GM19438 (cell line): ENCODE measurements at regions not wholly inside any gene's neighbourhood (a gene's known extent, or its start where the extent isn't known, plus 50 kb on each side); places are given as distances from the start of the nearest gene placed in this dataset.
"Not testable (repeated sequence)": the region's sequence is repeated elsewhere in the genome, so short reads cannot be mapped to it uniquely, and the experiment has no call there.

ENCODE experiments used
- ATAC-seq: cut with Tn5 transposase; IDR thresholded peaks from one replicate; pipeline ENCODE4 v1.9.1; 2021; ENCODE audit warnings: low read depth; ENCODE audit not compliant: unreplicated experiment

DNA sequence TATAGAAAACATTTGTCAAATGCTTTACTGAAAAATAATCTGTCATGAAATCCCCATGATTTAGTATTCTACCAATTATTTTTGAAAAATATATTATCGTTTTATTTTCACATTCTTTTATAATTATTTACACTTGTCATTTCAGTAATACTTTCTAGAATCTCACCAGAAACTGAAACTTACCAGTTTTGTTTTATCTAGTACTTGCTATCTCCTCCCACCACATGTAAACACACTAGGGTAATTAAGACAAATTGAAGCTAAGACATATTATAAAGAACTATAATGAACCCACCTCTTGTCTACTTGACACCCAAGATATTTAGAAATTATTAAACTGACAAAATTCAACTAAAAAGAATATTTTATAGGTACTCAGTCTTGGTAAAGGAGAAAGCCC is 51.5 kb upstream of the GRM3 start:
- ATAC-seq = no peak

GRCh38 chr7:86574006-86574405 is 69.7 kb upstream of the GRM3 start:
- no peak for ATAC-seq

- ATAC-seq = no peak
Measured at GRCh38 chr7:86558680-86559501, 84.8 kb upstream of the GRM3 start.

DNA sequence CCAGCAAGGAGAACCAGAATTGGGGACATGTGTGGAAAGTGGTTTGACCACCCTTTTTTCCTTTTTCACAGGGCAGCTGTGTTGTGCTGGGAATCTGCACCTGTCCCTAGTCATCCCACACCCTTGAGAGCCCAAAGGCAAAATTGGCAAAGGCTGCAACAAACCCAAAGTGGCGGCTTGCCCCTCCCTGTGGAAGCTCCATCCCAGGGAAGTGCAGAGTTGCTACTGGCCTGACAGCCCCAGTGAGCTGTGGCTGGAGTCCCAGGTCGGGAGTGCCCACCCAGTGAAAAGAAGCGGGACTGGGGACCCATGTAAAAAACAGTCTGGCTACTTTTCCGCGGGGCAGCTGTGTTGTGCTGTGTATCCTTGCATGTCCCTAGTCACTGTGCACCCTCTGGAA is 109.1 kb upstream of the GRM3 start:
- no peak for ATAC-seq

DNA sequence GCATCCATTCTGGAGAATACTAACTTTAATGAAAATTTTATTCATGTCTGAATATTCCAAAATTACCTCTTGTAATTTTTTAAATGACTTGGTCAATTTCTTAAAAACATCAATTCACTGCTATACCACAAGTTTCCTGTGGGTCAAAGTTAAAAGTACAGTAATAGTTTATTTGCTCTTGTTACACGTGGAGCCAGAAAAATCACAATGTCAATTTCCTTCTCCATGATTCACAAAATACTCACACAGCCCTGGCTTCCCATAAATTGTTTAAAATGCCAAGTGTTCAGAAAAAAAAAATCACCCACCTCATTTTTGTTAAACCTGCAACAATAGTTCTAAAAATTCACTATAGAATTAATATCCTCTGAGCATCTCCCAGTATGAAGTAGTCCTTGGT is 139.5 kb upstream of the GRM3 start:
- no peak for ATAC-seq

DNA sequence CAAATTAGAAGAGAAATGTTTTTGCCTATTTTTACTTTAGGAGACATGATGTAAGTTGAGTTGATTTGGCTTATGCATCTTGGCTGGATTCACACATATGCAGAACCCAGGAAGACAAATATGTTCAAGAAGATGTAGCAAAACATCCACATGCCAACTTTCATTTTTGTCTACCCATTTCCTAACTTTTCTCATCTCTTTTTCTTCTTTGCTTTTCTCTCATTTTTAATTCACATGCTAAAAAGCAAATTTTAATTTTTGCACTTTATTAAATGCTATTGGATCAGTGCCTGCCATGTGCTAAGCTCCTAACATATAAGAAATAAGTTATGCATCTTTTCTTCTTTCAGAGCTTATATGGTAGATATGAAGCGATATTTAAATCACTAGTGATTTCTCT is 143.7 kb upstream of the GRM3 start:
- no peak for ATAC-seq

- no peak for ATAC-seq
Measured at GRCh38 chr7:86485827-86486226, 157.9 kb upstream of the GRM3 start.

- ATAC-seq = no peak
Measured at GRCh38 chr7:86479144-86479543, 164.6 kb upstream of the GRM3 start.

DNA sequence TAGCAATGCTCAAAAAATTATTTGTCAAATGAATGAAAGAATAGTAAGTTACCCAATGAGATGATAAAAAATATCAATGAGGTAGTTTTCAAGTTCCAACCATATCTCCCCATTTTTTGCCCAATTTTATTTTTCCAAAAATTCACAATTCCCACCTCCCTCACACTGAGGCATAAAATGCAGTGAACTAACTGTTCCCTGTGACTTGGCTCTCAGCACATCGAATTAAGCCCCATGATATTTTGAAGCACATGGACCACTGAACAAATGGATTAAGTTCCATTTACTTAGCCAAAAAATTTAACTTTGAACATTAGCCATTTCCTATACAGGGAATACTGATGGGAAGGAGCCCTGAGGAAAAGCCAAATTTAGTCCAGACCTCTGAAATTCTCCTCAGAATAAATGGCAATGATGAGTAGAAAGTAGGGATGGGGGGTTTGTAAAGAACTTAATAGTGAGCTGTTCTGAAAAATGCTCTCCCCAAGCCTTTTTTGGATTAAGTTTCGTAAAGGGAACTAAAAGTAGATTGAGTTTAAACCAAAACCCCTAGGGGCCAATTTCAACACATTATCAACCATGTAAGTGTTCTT is 166.3 kb upstream of the GRM3 start:
- ATAC-seq = no peak

- ATAC-seq = no peak
Measured at GRCh38 chr7:86470763-86471162, 172.9 kb upstream of the GRM3 start.

DNA sequence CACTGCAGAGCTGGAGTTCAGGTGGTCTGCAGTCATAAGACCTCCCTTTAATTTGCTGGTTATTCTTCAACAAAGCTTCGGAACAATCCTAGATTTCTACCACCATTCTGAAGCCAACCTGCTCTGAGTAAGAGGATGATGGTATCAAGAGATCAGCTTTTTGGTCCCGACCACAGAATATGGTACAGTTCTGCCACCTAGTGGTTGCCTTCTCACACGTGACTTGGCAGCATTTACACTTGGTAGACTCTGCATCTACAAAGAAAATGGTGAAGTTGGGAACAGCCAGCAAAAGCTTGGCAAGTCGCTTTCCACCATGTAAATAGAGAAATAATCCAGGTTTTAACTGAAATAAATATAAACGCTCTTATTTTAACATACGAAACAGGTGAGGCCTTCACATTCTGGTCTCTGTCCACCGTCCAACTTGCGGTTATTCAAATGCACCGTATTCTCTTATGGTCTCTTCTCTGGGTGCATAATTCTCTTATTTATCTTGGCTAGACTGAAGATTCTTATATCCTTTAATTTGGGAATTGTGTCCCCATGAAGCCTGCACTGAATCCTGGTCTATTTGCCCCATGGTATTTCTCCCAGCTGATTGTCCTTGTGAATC is 173.9 kb upstream of the GRM3 start:
- ATAC-seq = peak; percentile 98

DNA sequence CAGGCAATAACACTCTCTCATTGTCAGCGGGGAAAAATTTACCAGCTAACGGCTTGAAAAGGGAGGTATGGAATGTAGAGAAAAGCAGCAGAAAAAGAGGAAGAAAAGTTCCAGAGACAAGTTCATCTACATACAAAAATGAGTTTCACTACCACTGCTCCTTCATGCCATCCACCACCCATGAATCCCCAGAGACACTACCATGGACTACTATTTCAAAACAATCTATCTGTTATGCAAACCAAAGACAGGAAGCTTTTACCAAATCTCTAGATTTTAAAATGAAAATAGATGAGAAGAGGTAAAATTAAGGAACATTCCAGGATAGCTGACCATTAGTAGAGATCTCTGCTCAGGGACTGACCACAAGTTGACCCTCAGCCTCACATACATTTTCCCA is 189.0 kb upstream of the GRM3 start:
- ATAC-seq = no peak

DNA sequence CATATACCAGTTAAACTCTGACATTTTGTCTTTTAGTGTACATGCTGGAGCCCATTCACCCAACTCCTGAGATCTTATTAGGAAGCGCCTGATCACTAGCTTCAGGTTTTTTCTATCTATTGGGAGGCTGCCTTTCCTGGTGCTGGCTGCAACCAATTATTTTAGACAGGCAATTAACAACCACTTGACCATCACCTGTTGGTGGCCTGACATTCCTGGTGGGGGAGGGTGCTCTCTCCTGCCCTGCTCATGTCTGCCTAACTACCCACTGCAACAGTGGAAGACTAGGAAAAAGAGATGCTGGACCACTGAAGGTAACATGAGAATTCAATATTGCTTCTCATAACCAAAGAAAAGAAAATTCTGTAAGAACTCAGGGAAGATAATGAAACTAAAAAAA is 190.3 kb upstream of the GRM3 start:
- no peak for ATAC-seq

DNA sequence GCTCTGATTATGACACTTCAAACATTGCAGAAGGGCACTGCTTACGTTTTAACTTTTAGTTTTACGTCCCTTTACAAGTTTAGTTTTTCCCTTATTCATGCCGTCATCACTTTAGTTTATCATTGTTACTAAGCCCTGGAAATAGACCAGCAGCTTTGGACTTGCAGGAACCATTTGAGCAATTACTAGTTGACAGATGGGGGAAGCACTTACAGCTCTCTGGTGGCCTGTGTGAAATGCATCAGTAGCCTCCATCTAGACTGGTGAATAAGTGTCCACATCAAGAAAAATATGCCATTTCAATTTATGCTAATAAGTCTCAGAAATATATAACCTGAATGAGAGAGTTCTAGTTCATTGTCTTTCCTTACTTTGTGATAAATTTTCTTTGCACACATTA is 194.9 kb upstream of the GRM3 start:
- no peak for ATAC-seq

- no peak for ATAC-seq
Measured at GRCh38 chr7:86445285-86445684, 198.4 kb upstream of the GRM3 start.

DNA sequence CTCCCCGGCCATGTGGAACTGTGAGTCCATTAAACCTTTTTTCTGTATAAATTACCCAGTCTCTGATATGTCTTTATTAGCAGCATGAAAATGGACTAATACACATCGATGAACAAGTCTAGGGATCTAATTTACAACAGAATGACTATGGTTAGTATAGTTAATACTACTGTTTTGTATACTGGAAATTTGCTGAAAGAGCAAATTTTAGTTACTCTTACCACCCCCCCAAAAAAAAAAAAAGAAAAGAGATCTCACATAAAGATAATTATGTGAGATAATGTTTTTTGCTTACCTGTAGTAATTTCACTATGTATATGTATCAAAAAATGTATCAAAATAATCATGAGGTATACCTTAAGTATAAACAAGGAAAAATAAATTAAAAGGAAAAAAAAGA is 199.5 kb upstream of the GRM3 start:
- no peak for ATAC-seq

DNA sequence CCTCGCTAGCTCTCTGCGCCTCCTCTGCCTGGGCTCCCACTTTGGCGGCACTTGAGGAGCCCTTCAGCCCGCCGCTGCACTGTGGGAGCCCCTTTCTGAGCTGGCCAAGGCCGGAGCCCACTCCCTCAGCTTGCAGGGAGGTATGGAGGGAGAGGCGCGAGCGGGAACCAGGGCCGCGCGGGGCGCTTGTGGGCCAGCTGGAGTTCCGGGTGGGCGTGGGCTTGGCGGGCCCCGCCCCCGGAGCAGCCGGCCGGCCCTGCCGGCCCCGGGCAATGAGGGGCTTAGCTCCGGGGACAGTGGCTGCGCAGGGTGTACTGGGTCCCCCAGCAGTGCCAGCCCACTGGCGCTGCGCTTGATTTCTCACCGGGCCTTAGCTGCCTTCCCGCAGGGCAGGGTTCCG is 203.3 kb upstream of the GRM3 start:
- not testable (repeated sequence) for ATAC-seq

- no peak for ATAC-seq
Measured at GRCh38 chr7:86437951-86438450, 205.7 kb upstream of the GRM3 start.

DNA sequence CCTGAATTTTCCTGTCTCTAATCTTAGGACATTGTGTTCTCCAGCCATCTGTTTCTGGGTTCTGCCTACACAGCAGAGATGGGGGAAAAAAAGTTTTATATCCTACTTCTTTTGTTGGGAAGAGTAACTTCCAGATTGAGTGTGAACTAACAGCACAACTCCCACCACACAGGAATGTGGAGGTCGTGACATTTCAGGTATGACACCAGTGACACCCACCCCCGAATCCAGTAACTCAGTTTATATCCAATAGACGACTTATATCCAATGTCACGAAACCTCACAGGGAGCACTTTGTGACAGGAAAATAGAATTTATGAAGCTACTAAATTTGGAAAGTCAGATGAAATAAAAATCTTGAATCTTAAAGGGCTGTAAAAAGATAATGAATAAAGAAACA is 211.9 kb upstream of the GRM3 start:
- no peak for ATAC-seq

DNA sequence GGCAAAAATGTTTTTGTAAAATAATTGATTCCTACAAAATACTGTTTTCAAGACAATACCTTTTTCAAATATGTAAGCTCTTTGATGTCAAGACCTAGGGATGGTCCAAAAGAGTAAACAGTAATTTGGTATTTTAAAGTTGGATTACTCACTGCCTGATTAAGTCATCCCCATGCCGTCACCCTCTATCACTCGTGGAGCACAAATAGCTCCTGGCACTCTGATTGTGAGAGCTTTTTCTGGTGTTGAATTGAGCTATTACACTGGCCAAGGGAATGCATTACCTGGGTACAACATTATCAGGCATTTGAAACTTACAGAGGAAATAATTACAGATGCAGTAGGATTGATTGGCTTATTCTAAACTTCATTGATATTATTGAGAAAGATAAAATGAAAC is 231.9 kb upstream of the GRM3 start:
- ATAC-seq = no peak

DNA sequence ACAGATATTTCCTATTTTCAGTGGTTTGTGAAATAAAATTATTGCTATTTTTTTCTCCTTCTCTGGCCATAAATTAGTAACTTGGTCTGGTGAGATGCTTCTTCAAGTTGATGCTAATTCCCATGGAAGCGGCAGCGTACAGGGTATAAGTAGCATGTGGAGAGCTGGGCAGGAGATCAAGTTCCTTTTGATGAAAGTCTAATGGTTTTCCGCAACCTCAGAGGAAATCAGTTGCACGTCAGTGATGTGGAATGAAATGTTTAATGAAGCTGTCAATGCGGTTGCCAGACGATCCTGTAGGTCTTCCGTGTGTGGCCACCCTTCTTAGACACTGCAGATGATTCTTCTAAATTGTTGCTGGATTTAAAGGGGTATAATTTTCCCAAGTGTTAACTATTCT is 236.4 kb upstream of the GRM3 start:
- ATAC-seq = no peak

DNA sequence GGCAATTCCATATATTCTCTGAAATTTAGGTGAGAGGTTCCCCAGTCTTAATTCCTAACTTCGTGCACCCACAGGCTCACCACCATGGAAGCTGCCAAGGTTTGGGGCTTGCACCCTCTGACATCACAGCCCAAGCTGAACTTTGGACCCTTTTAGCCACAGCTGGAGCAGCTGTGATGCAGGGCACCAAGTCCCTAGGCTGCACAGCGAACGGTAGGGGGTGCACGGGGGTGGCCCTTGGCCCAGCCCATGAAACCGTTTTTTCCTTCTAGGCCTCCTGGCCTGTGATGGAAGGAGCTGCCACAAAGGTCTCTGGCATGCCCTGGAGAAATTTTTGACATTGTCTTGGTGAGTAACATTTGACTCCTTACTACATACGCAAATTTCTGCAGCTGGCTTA is 251.9 kb upstream of the GRM3 start:
- ATAC-seq = no peak
